Nephron progenitor cell (in vitro differentiated cells): ENCODE measurements at regions not wholly inside any gene's neighbourhood (a gene's known extent, or its start where the extent isn't known, plus 50 kb on each side); places are given as distances from the start of the nearest gene placed in this dataset.

Source experiments
- DNase-seq: peaks from one replicate; pipeline ENCODE4 v3.0.0; 2021
- H3K27ac Mint-ChIP-seq: 2 replicates; pipeline ENCODE4 v1.8.0; 2021; ENCODE audit warnings: mild to moderate bottlenecking, moderate library complexity, mixed read lengths
- H3K27me3 Mint-ChIP-seq: 2 replicates; pipeline ENCODE4 v1.8.0; 2021; ENCODE audit warnings: mild to moderate bottlenecking, low read depth, mixed read lengths; ENCODE audit not compliant: poor library complexity
- H3K36me3 Mint-ChIP-seq: 2 replicates; pipeline ENCODE4 v1.8.0; 2021; ENCODE audit warnings: low read depth, mixed read lengths
- H3K4me1 Mint-ChIP-seq: 2 replicates; pipeline ENCODE4 v1.8.0; 2021; ENCODE audit warnings: mixed read lengths
- H3K4me3 Mint-ChIP-seq: 2 replicates; pipeline ENCODE4 v1.8.0; 2021; ENCODE audit warnings: mild to moderate bottlenecking, moderate library complexity, mixed read lengths
- H3K9me3 Mint-ChIP-seq: 2 replicates; pipeline ENCODE4 v1.8.0; 2021; ENCODE audit warnings: mild to moderate bottlenecking, moderate library complexity, mixed read lengths
- TF ChIP-seq, protein P1 (sequence below): fragments of 200-600 bp; sonication (generic); IDR thresholded peaks from 2 replicates; pipeline ENCODE4 v1.5.0; 2021; ENCODE audit warnings: antibody characterized with exemption

DNA sequence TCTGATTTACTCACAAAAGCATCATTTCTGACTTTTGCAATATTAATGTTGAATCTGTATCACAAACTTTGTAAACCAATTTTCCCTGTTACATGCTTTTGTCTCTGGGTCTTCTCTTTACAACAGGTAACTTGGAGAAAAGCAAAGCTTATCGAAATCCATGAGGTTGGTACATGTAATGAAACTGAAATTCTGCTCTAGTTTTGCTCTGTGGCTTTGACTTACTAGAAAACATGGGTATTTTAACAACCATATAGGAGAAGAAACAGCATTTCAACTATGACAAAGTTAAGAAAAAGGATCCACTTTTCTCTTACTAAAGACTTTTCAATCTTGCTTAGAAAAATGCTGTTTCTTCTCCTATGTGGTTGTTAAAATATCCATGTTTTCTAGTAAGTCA, 645.8 kb downstream of the STIM2 start:
- no peak for DNase-seq
- Mint-ChIP-seq H3K4me1 (no peaks in the 10 kb centered on the region), H3K36me3 (no peaks in the 10 kb centered on the region), H3K9me3 (peaks cover 5% of the 10 kb centered on the region), H3K27ac (no peak overlapping the region), H3K27me3 (no peaks in the 10 kb centered on the region), H3K4me3 (no peak overlapping the region)
- TF ChIP-seq, protein P1, sequence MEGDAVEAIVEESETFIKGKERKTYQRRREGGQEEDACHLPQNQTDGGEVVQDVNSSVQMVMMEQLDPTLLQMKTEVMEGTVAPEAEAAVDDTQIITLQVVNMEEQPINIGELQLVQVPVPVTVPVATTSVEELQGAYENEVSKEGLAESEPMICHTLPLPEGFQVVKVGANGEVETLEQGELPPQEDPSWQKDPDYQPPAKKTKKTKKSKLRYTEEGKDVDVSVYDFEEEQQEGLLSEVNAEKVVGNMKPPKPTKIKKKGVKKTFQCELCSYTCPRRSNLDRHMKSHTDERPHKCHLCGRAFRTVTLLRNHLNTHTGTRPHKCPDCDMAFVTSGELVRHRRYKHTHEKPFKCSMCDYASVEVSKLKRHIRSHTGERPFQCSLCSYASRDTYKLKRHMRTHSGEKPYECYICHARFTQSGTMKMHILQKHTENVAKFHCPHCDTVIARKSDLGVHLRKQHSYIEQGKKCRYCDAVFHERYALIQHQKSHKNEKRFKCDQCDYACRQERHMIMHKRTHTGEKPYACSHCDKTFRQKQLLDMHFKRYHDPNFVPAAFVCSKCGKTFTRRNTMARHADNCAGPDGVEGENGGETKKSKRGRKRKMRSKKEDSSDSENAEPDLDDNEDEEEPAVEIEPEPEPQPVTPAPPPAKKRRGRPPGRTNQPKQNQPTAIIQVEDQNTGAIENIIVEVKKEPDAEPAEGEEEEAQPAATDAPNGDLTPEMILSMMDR = no peak

DNA sequence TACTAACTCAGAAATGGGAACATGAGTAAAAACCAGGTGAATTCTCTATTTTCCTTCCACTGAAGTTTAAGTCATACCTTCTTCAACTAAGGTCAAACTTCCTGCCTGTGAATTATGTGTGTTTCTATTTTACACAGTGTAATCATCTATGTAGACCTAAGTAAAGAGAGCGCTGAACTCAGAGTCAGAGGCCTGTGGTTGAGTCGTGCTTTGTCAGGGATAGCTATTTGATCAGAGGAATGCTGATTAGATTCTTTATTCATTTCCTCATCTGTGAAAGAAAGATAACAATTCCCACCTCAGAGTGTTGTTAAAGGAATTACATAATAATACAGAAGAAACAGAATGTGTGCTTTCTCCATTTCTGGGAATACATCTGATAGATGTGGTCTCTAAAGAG, 654.1 kb downstream of the STIM2 start:
- DNase-seq = no peak
- H3K27ac Mint-ChIP-seq = no peak overlapping the region
- no peaks in the 10 kb centered on the region for H3K36me3 Mint-ChIP-seq
- H3K4me1 Mint-ChIP-seq = no peaks in the 10 kb centered on the region
- H3K27me3 Mint-ChIP-seq = no peaks in the 10 kb centered on the region
- H3K4me3 Mint-ChIP-seq = no peak overlapping the region
- peaks cover 3% of the 10 kb centered on the region for H3K9me3 Mint-ChIP-seq
- TF ChIP-seq, protein P1 = no peak

DNA sequence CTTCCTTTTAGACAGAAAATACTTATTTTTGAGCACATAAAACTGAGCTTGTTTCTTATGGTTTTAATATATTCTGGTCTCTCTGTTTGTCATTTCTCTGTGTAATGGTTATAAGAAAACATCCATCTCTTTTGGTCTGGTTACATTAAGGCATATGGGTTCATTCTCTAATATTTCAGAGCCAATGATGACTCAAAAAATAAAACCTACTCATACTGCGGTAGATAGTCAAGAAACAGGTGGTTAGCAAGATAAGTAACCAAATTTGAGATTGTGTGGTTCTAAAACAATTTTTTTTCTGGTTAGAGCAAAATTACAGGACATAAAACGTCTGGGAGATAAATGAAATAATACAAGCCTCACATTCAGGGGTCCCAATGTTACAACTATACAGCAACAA, 654.5 kb downstream of the STIM2 start:
- Mint-ChIP-seq H3K27me3 (no peaks in the 10 kb centered on the region), H3K4me3 (no peak overlapping the region), H3K9me3 (peaks cover 3% of the 10 kb centered on the region), H3K36me3 (no peaks in the 10 kb centered on the region), H3K27ac (no peak overlapping the region), H3K4me1 (no peaks in the 10 kb centered on the region)
- DNase-seq = no peak
- TF ChIP-seq, protein P1 = no peak

DNA sequence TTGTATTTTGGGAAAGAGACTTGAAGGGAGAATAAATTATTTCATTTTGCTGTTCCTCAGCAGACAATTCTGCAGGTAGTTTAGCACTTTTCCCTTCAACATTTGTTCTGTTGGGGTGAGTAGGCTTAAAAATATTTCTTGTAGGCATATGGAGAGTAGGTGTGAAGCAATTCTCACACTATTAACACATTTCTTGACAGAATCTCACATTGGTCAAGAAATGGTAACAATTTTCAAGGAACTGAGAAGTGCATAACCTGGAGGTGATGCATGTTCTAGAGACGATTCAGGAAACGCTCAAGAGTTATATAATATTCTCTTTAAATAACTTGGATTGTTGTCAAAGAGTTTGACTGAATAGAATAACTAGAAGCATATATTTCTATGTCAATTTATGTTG, 658.2 kb downstream of the STIM2 start:
- Mint-ChIP-seq H3K4me1 (no peaks in the 10 kb centered on the region), H3K9me3 (no peaks in the 10 kb centered on the region), H3K27me3 (no peaks in the 10 kb centered on the region), H3K27ac (no peak overlapping the region), H3K36me3 (no peaks in the 10 kb centered on the region), H3K4me3 (no peak overlapping the region)
- TF ChIP-seq, protein P1 = no peak
- no peak for DNase-seq

DNA sequence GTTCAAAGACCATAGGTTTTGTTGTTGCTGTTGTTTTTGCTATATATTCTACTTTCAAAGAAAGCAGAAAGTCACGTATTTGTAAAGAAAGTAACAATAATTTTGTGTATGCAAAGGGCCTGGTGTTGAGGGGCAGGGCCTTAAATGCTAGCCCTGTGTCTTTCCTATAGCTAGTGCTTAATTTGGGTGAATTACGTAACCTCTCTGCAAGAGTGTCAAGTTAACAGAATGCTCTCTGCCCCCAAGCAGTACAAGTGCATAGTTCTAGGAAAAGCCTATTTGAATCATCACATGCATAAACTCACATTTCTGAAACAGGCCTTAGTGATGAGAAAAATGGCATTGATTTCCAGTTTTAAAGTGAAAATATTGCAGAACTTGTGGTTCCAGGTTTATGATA, 663.6 kb downstream of the STIM2 start:
- H3K27me3 Mint-ChIP-seq = peaks cover 2% of the 10 kb centered on the region
- peaks cover 7% of the 10 kb centered on the region for H3K4me1 Mint-ChIP-seq
- no peak for DNase-seq

DNA sequence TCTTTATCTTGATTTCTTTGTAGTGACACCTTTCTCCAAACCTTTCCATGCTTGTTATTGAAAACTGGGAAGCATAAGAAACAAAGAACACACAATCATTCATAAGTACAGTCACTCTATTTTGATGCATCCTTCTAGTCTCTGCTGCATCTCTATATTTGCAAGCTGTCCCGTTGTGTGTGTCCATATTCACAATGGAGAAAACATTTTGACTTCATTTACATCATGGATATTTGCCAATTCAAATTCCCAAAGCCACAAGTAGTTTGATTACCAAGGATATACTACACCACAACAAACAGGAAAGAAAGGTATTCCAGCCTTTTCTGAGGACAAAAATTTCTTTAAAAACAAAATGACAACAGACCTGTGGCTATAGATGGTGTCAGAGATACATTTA, 673.8 kb downstream of the STIM2 start:
- Mint-ChIP-seq H3K27ac (no peak overlapping the region), H3K36me3 (no peaks in the 10 kb centered on the region), H3K9me3 (no peaks in the 10 kb centered on the region), H3K4me1 (no peaks in the 10 kb centered on the region), H3K4me3 (no peak overlapping the region), H3K27me3 (peaks cover 3% of the 10 kb centered on the region)
- DNase-seq = no peak
- TF ChIP-seq, protein P1 = no peak

More for the DNA sequence above, 663.6 kb downstream of the STIM2 start:
- H3K9me3 Mint-ChIP-seq = no peaks in the 10 kb centered on the region
- no peak overlapping the region for H3K27ac Mint-ChIP-seq
- no peak overlapping the region for H3K4me3 Mint-ChIP-seq
- H3K36me3 Mint-ChIP-seq = no peaks in the 10 kb centered on the region
- TF ChIP-seq, protein P1 = no peak
